ENCODE measurements at regions not wholly inside any gene's neighbourhood (a gene's known extent, or its start where the extent isn't known, plus 50 kb on each side); places are given as distances from the start of the nearest gene placed in this dataset.

- Histone ChIP-seq H3K4me3 (ENCODE audit: low read depth, low read length) (no peak overlapping the region), H3K27me3 (ENCODE audit: control insufficient read depth, insufficient read depth, low read length) (no peaks in the 10 kb centered on the region), H3K36me3 (ENCODE audit: control insufficient read depth, insufficient read depth, low read length) (no peaks in the 10 kb centered on the region)
- TF ChIP-seq CTCF (IDR thresholded peaks at IDR 0.05; ENCODE audit: insufficient read depth, low read length, severe bottlenecking) = no peak
- FAIRE-seq (no peak), DNase-seq (ENCODE audit: low read depth) (no peak)
Observed at GRCh38 chr15:29538044-29538443, 268.4 kb upstream of the NSMCE3 start.

- Histone ChIP-seq H3K36me3 (ENCODE audit: control insufficient read depth, insufficient read depth, low read length) (no peaks in the 10 kb centered on the region), H3K4me3 (ENCODE audit: low read depth, low read length) (no peak overlapping the region), H3K27me3 (ENCODE audit: control insufficient read depth, insufficient read depth, low read length) (no peaks in the 10 kb centered on the region)
- DNase-seq (ENCODE audit: low read depth) (no peak), FAIRE-seq (no peak)
- TF ChIP-seq CTCF (IDR thresholded peaks at IDR 0.05; ENCODE audit: insufficient read depth, low read length, severe bottlenecking) = no peak
Observed at GRCh38 chr15:29535952-29536351, 266.3 kb upstream of the NSMCE3 start.

- H3K36me3 ChIP-seq (ENCODE audit: control insufficient read depth, insufficient read depth, low read length) = no peaks in the 10 kb centered on the region
- FAIRE-seq (no peak), DNase-seq (ENCODE audit: low read depth) (no peak)
- TF ChIP-seq CTCF (IDR thresholded peaks at IDR 0.05; ENCODE audit: insufficient read depth, low read length, severe bottlenecking) = no peak
- no peaks in the 10 kb centered on the region for H3K27me3 ChIP-seq (ENCODE audit: control insufficient read depth, insufficient read depth, low read length)
- H3K4me3 ChIP-seq (ENCODE audit: low read depth, low read length) = no peak overlapping the region
Observed at GRCh38 chr15:29534378-29534777, 264.8 kb upstream of the NSMCE3 start.

- Histone ChIP-seq H3K36me3 (ENCODE audit: control insufficient read depth, insufficient read depth, low read length) (no peaks in the 10 kb centered on the region), H3K27me3 (ENCODE audit: control insufficient read depth, insufficient read depth, low read length) (no peaks in the 10 kb centered on the region), H3K4me3 (ENCODE audit: low read depth, low read length) (no peak overlapping the region)
- no peak for FAIRE-seq
- TF ChIP-seq CTCF (IDR thresholded peaks at IDR 0.05; ENCODE audit: insufficient read depth, low read length, severe bottlenecking) = no peak
- no peak for DNase-seq (ENCODE audit: low read depth)
Observed at GRCh38 chr15:29533647-29534046, 264.0 kb upstream of the NSMCE3 start.

GRCh38 chr15:29532296-29532695 lies 262.7 kb upstream of the NSMCE3 start:
- no peaks in the 10 kb centered on the region for H3K36me3 ChIP-seq (ENCODE audit: control insufficient read depth, insufficient read depth, low read length)
- FAIRE-seq = no peak
- TF ChIP-seq CTCF (IDR thresholded peaks at IDR 0.05; ENCODE audit: insufficient read depth, low read length, severe bottlenecking) = no peak
- DNase-seq (ENCODE audit: low read depth) = no peak
- H3K4me3 ChIP-seq (ENCODE audit: low read depth, low read length) = no peak overlapping the region
- H3K27me3 ChIP-seq (ENCODE audit: control insufficient read depth, insufficient read depth, low read length) = no peaks in the 10 kb centered on the region

- TF ChIP-seq CTCF (IDR thresholded peaks at IDR 0.05; ENCODE audit: insufficient read depth, low read length, severe bottlenecking) = no peak
- no peak for FAIRE-seq
- no peak overlapping the region for H3K4me3 ChIP-seq (ENCODE audit: low read depth, low read length)
- no peak for DNase-seq (ENCODE audit: low read depth)
- no peaks in the 10 kb centered on the region for H3K36me3 ChIP-seq (ENCODE audit: control insufficient read depth, insufficient read depth, low read length)
- no peaks in the 10 kb centered on the region for H3K27me3 ChIP-seq (ENCODE audit: control insufficient read depth, insufficient read depth, low read length)
Observed at GRCh38 chr15:29530966-29531365, 261.3 kb upstream of the NSMCE3 start.
